ENCODE measurements at regions not wholly inside any gene's neighbourhood (a gene's known extent, or its start where the extent isn't known, plus 50 kb on each side); places are given as distances from the start of the nearest gene placed in this dataset.

- TF ChIP-seq CTCF (IDR thresholded peaks at IDR 0.05): no peak
- no peak for TF ChIP-seq POLR2A (IDR thresholded peaks at IDR 0.05)
- TF ChIP-seq POLR2AphosphoS5 (IDR thresholded peaks at IDR 0.05): no peak
Observed at GRCh38 chr14:61147381-61147821, 133.7 kb downstream of the TMEM30B start.
